GM18951 (cell line): ENCODE measurements at regions not wholly inside any gene's neighbourhood (a gene's known extent, or its start where the extent isn't known, plus 50 kb on each side); places are given as distances from the start of the nearest gene placed in this dataset.
"Not testable (repeated sequence)": the region's sequence is repeated elsewhere in the genome, so short reads cannot be mapped to it uniquely, and the experiment has no call there.

Experiments used
- POLR2A ChIP-seq: IDR thresholded peaks from 4 replicates; pipeline ENCODE4 v1.6.1; 2011; ENCODE audit warnings: mild to moderate bottlenecking; ENCODE audit not compliant: insufficient read length, insufficient read depth; ENCODE audit errors: extremely low read depth
- in situ Hi-C: fragments of 300-500 bp; cut with MboI; formaldehyde crosslinking; loops from one replicate; pipeline ENCODE4 v1.12.0; 2022; ENCODE audit warnings: low sequenced_read_pairs, mixed read lengths, inconsistent platforms; ENCODE audit not compliant: unreplicated experiment

- in situ Hi-C loops: no loop called here
- TF ChIP-seq POLR2A: no peak
Observed at GRCh38 chr1:5684791-5685190, 307.4 kb downstream of the NPHP4 start.

GRCh38 chr1:5683446-5683845 lies 308.8 kb downstream of the NPHP4 start:
- in situ Hi-C loops: no loop called here
- no peak for TF ChIP-seq POLR2A

GRCh38 chr1:5682626-5683225 lies 309.5 kb downstream of the NPHP4 start:
- in situ Hi-C loops: no loop called here
- TF ChIP-seq POLR2A: no peak

- in situ Hi-C loops: no loop called here
- no peak for TF ChIP-seq POLR2A
Observed at GRCh38 chr1:5681654-5682053, 310.6 kb downstream of the NPHP4 start.

GRCh38 chr1:5680600-5680999 lies 311.6 kb downstream of the NPHP4 start:
- TF ChIP-seq POLR2A: no peak
- in situ Hi-C loops: no loop called here

GRCh38 chr1:5678759-5679158 lies 313.5 kb downstream of the NPHP4 start:
- in situ Hi-C loops: no loop called here
- no peak for TF ChIP-seq POLR2A

- in situ Hi-C loops: not testable (repeated sequence)
Observed at GRCh38 chr1:5672355-5672754, 319.9 kb downstream of the NPHP4 start.

GRCh38 chr1:5670590-5671350 lies 321.5 kb downstream of the NPHP4 start:
- TF ChIP-seq POLR2A: no peak
- in situ Hi-C loops: no loop called here

- TF ChIP-seq POLR2A: no peak
- in situ Hi-C loops: no loop called here
Observed at GRCh38 chr1:5667513-5668325, 324.5 kb downstream of the NPHP4 start.

GRCh38 chr1:5664906-5665875 lies 327.0 kb downstream of the NPHP4 start:
- no peak for TF ChIP-seq POLR2A
- in situ Hi-C loops: no loop called here

GRCh38 chr1:5664081-5664768 lies 328.0 kb downstream of the NPHP4 start:
- in situ Hi-C loops: no loop called here
- no peak for TF ChIP-seq POLR2A

- no peak for TF ChIP-seq POLR2A
- in situ Hi-C loops: no loop called here
Observed at GRCh38 chr1:5662744-5663126, 329.5 kb downstream of the NPHP4 start.
